H1 (cell line): ENCODE measurements at regions not wholly inside any gene's neighbourhood (a gene's known extent, or its start where the extent isn't known, plus 50 kb on each side); places are given as distances from the start of the nearest gene placed in this dataset.

Source experiments
- CTCF ChIA-PET: fragments of 300-600 bp; sonication (Branson Sonifier 250); formaldehyde crosslinking; loops from one replicate; lab custom pipeline; 2021; ENCODE audit not compliant: partially characterized antibody; lab: Charles Lee
- POLR2A ChIA-PET: fragments of 300-600 bp; sonication (Branson Sonifier 250); formaldehyde crosslinking; loops from one replicate; lab custom pipeline; 2021; ENCODE audit warnings: inconsistent platforms; ENCODE audit not compliant: partially characterized antibody; lab: Charles Lee
- DNase-seq, 2 experiments: peaks; one replicate each; pipeline versions ENCODE4 v3.0.0 to v3.0.0-alpha.2; 2010 to 2022; ENCODE audit warnings: low spot score in 2 of 2, low read depth in 1 of 2, mixed read lengths in 1 of 2
- FAIRE-seq: peaks from 2 replicates; lab custom pipeline; 2011; peaks lifted over from hg19 to GRCh38; lab: Jason Lieb, UNC
- H2AFZ ChIP-seq: 2 replicates; pipeline ENCODE4 v1.8.1; 2012; ENCODE audit warnings: low read length, inconsistent platforms
- H2AK5ac ChIP-seq: 2 replicates; pipeline ENCODE4 v1.6.1; 2013; ENCODE audit warnings: low read depth, low read length
- H2BK120ac ChIP-seq: replicated peaks from 2 replicates; pipeline ENCODE3; 2013; ENCODE audit warnings: low read depth, low read length, inconsistent platforms
- H2BK12ac ChIP-seq: 2 replicates; pipeline ENCODE4 v1.6.1; 2013; ENCODE audit warnings: low read depth, low read length
- H2BK15ac ChIP-seq: 2 replicates; pipeline ENCODE4 v1.6.1; 2013; ENCODE audit warnings: low read length
- H2BK20ac ChIP-seq: 2 replicates; pipeline ENCODE4 v1.6.1; 2013; ENCODE audit warnings: low read length
- H2BK5ac ChIP-seq: 2 replicates; pipeline ENCODE4 v1.6.1; 2013; ENCODE audit warnings: low read depth, low read length
- H3K14ac ChIP-seq: 2 replicates; pipeline ENCODE4 v1.6.1; 2013; ENCODE audit warnings: inconsistent platforms; ENCODE audit not compliant: insufficient read length
- H3K18ac ChIP-seq: 2 replicates; pipeline ENCODE4 v1.6.1; 2013; ENCODE audit warnings: low read length; ENCODE audit errors: extremely low read depth
- H3K23ac ChIP-seq: 2 replicates; pipeline ENCODE4 v1.6.1; 2013; ENCODE audit warnings: inconsistent platforms; ENCODE audit not compliant: insufficient read length
- H3K23me2 ChIP-seq: 2 replicates; pipeline ENCODE4 v1.6.1; 2013; ENCODE audit warnings: low read depth, low read length
- H3K27ac ChIP-seq: 2 replicates; pipeline ENCODE4 v1.6.1; 2011; ENCODE audit warnings: low read depth, low read length, inconsistent platforms
- H3K27me3 ChIP-seq, 4 experiments: replicated peaks in 1 of 4; 1 replicate in 1 of 4; 2 replicates in 3 of 4; pipeline versions ENCODE4 v1.6.1 to v1.8.1; 2011 to 2013; ENCODE audit warnings: low read length in 3 of 4, mild to moderate bottlenecking in 3 of 4, inconsistent platforms in 2 of 4, mixed read lengths in 2 of 4, moderate library complexity in 1 of 4; ENCODE audit not compliant: control insufficient read depth in 3 of 4, insufficient read depth in 3 of 4; ENCODE audit errors: extremely low read depth in 1 of 4
- H3K36me3 ChIP-seq, 4 experiments: 2 replicates each; pipeline versions ENCODE4 v1.6.1 to v1.8.1; 2011 to 2013; ENCODE audit warnings: mild to moderate bottlenecking in 4 of 4, low read length in 3 of 4, moderate library complexity in 2 of 4, control low read depth in 1 of 4, inconsistent platforms in 1 of 4; ENCODE audit not compliant: insufficient read depth in 4 of 4, control insufficient read depth in 2 of 4
- H3K4ac ChIP-seq: replicated peaks from 2 replicates; pipeline ENCODE3; 2013; ENCODE audit warnings: low read length, low read depth, mixed read lengths, inconsistent platforms; ENCODE audit not compliant: insufficient read length
- H3K4me1 ChIP-seq, 4 experiments: replicated peaks in 1 of 4; 1 replicate in 1 of 4; 2 replicates in 3 of 4; pipeline versions ENCODE4 v1.6.1 to v1.8.1; 2011 to 2013; ENCODE audit warnings: low read length in 3 of 4, inconsistent platforms in 2 of 4, mixed read lengths in 1 of 4; ENCODE audit not compliant: insufficient read depth in 4 of 4, control insufficient read depth in 3 of 4
- H3K4me2 ChIP-seq, 2 experiments: 2 replicates each; pipeline versions ENCODE4 v1.6.1 to v1.8.1; 2011 to 2013; ENCODE audit warnings: low read depth in 2 of 2, low read length in 2 of 2, control low read depth in 1 of 2, inconsistent platforms in 1 of 2, mild to moderate bottlenecking in 1 of 2; ENCODE audit not compliant: insufficient read depth in 1 of 2
- H3K4me3 ChIP-seq, 4 experiments: fragments of 200-600, 300-600 bp in 1 of 4; sonication (generic), shearing (Covaris generic), sonication (Bioruptor Twin) in 1 of 4; 2 replicates each; pipeline versions ENCODE4 v1.5.1 to v1.8.1; 2011 to 2016; ENCODE audit warnings: low read length in 4 of 4, low read depth in 3 of 4, control low read depth in 2 of 4, inconsistent platforms in 2 of 4, mild to moderate bottlenecking in 2 of 4, mixed read lengths in 1 of 4, moderate library complexity in 1 of 4; ENCODE audit not compliant: insufficient read depth in 2 of 4; ENCODE audit errors: extremely low read depth in 1 of 4
- H3K56ac ChIP-seq: replicated peaks from 2 replicates; pipeline ENCODE3; 2013; ENCODE audit warnings: low read depth, mild to moderate bottlenecking, mixed read lengths, low read length, inconsistent platforms; ENCODE audit not compliant: insufficient read length
- H3K79me1 ChIP-seq: 2 replicates; pipeline ENCODE4 v1.6.1; 2013; ENCODE audit warnings: low read depth, low read length, control low read depth
- H3K79me2 ChIP-seq, 2 experiments: 2 replicates each; pipeline versions ENCODE4 v1.6.1 to v1.8.1; 2012 to 2013; ENCODE audit warnings: low read length in 2 of 2, mild to moderate bottlenecking in 2 of 2, inconsistent platforms in 1 of 2; ENCODE audit not compliant: insufficient read depth in 2 of 2, control insufficient read depth in 1 of 2
- H3K9ac ChIP-seq, 4 experiments: replicated peaks in 1 of 4; 1 replicate in 1 of 4; 2 replicates in 3 of 4; pipeline versions ENCODE4 v1.6.1 to v1.8.1; 2011 to 2013; ENCODE audit warnings: low read depth in 3 of 4, low read length in 3 of 4, control low read depth in 2 of 4, mild to moderate bottlenecking in 2 of 4, moderate library complexity in 2 of 4, inconsistent platforms in 1 of 4; ENCODE audit errors: extremely low read depth in 1 of 4
- H3K9me3 ChIP-seq, 2 experiments: 2 replicates each; pipeline versions ENCODE4 v1.6.1 to v1.8.1; 2012 to 2013; ENCODE audit warnings: mild to moderate bottlenecking in 2 of 2, moderate library complexity in 2 of 2, control low read depth in 1 of 2, inconsistent platforms in 1 of 2, low read depth in 1 of 2, low read length in 1 of 2, mixed read lengths in 1 of 2; ENCODE audit not compliant: insufficient read depth in 2 of 2
- H4K20me1 ChIP-seq, 2 experiments: replicated peaks in 1 of 2; 2 replicates each; pipeline versions ENCODE3 to v1.8.1; 2011 to 2013; ENCODE audit warnings: inconsistent platforms in 2 of 2, low read length in 2 of 2, mild to moderate bottlenecking in 1 of 2; ENCODE audit not compliant: insufficient read depth in 2 of 2, control insufficient read depth in 1 of 2
- H4K5ac ChIP-seq: 2 replicates; pipeline ENCODE4 v1.6.1; 2013; ENCODE audit warnings: low read length, low read depth, mixed read lengths, inconsistent platforms; ENCODE audit not compliant: insufficient read length
- H4K8ac ChIP-seq: 2 replicates; pipeline ENCODE4 v1.8.0; 2013; ENCODE audit warnings: mild to moderate bottlenecking, moderate library complexity, low read length, inconsistent platforms; ENCODE audit not compliant: insufficient read depth; ENCODE audit errors: extremely low read depth
- H4K91ac ChIP-seq: replicated peaks from 2 replicates; pipeline ENCODE3; 2013; ENCODE audit warnings: low read length, mixed read lengths, inconsistent platforms; ENCODE audit not compliant: insufficient read length
- BACH1 ChIP-seq: IDR thresholded peaks from 2 replicates; pipeline ENCODE4 v1.6.1; 2012; ENCODE audit warnings: low read length, improper control_type of control experiment
- BCL11A ChIP-seq, 2 experiments: IDR thresholded peaks; one replicate each; pipeline ENCODE4 v1.6.1; 2011; ENCODE audit warnings: low read depth in 2 of 2, low read length in 2 of 2, mild to moderate bottlenecking in 2 of 2
- BRCA1 ChIP-seq: IDR thresholded peaks from 2 replicates; pipeline ENCODE4 v1.6.1; 2012; ENCODE audit warnings: low read depth, low read length, improper control_type of control experiment
- CBX8 ChIP-seq: fragments of 300-800, 300-1000 bp; sonication (generic); IDR thresholded peaks from 2 replicates; pipeline ENCODE4 v1.7.1; 2016; ENCODE audit warnings: low read depth, low read length, borderline replicate concordance
- CHD1 ChIP-seq: IDR thresholded peaks from 2 replicates; pipeline ENCODE4 v1.6.1; 2012; ENCODE audit warnings: low read depth, low read length, improper control_type of control experiment
- JUND ChIP-seq: IDR thresholded peaks from 2 replicates; pipeline ENCODE4 v1.6.1; 2011; ENCODE audit warnings: mild to moderate bottlenecking, improper control_type of control experiment, low read length
- MAFK ChIP-seq: IDR thresholded peaks from 2 replicates; pipeline ENCODE4 v1.6.1; 2012; ENCODE audit warnings: low read depth, mild to moderate bottlenecking, improper control_type of control experiment, low read length
- NANOG ChIP-seq: IDR thresholded peaks from 2 replicates; pipeline ENCODE4 v1.6.1; 2011; ENCODE audit warnings: low read length, low read depth, mild to moderate bottlenecking, inconsistent platforms; ENCODE audit not compliant: insufficient read depth, poor library complexity, severe bottlenecking
- NRF1 ChIP-seq: IDR thresholded peaks from 2 replicates; pipeline ENCODE4 v1.6.1; 2011; ENCODE audit warnings: mild to moderate bottlenecking, low read depth, low read length, improper control_type of control experiment
- POU5F1 ChIP-seq: IDR thresholded peaks from 2 replicates; pipeline ENCODE4 v1.6.1; 2011; ENCODE audit warnings: low read depth, mild to moderate bottlenecking, low read length, moderate library complexity
- SIRT6 ChIP-seq: IDR thresholded peaks from one replicate; pipeline ENCODE4 v1.7.1; 2012; ENCODE audit warnings: low read length, inconsistent platforms
- SIX5 ChIP-seq: IDR thresholded peaks from 2 replicates; pipeline ENCODE4 v1.6.1; 2011; ENCODE audit warnings: mild to moderate bottlenecking, low read depth, low read length
- SP2 ChIP-seq: IDR thresholded peaks from 2 replicates; pipeline ENCODE4 v1.6.1; 2012; ENCODE audit warnings: mild to moderate bottlenecking, low read length, inconsistent platforms
- TBP ChIP-seq: IDR thresholded peaks from 2 replicates; pipeline ENCODE4 v1.6.1; 2011; ENCODE audit warnings: low read depth, low read length, improper control_type of control experiment
- WGBS, 2 experiments: shearing (Covaris generic) in 1 of 2; methylation state at CpG; one replicate each; pipeline versions ENCODE4 v1.1.6 to v1.1.7; 2013 to 2015; ENCODE audit warnings: low lambda C conversion rate in 2 of 2, mixed read lengths in 2 of 2, inconsistent platforms in 1 of 2, low coverage in 1 of 2, missing lambda C conversion rate in 1 of 2; ENCODE audit not compliant: insufficient replicate concordance in 2 of 2, insufficient coverage in 1 of 2, insufficient read length in 1 of 2; ENCODE audit errors: extremely low coverage in 1 of 2, missing lambda C conversion rate in 1 of 2; 5-methylcytosine and 5-hydroxymethylcytosine counted together
- TF ChIP-seq, protein P1 (sequence below): IDR thresholded peaks from 2 replicates; pipeline ENCODE4 v1.6.1; 2011; ENCODE audit warnings: low read length, improper control_type of control experiment

- H4K20me1 ChIP-seq: no peaks in the 10 kb centered on the region
- no peak overlapping the region for H3K23ac ChIP-seq
- no peak overlapping the region for H2BK120ac ChIP-seq
- no peak overlapping the region for H4K91ac ChIP-seq
- H3K56ac ChIP-seq: no peak overlapping the region
- no peak overlapping the region for H3K27ac ChIP-seq
- H2BK15ac ChIP-seq: no peak overlapping the region
- H4K5ac ChIP-seq: no peak overlapping the region
- 84% methylated on average over 3 of the region's 3 CpGs; no CpG with 5 or more reads in 1 of the 2 experiments for WGBS, 2 experiments
- H4K8ac ChIP-seq: no peak overlapping the region
- no peak overlapping the region for H2BK12ac ChIP-seq
- no peaks in the 10 kb centered on the region for H3K4me1 ChIP-seq
- DNase-seq (no peak), FAIRE-seq (no peak)
- H2BK5ac ChIP-seq: no peak overlapping the region
- no peak overlapping the region for H2AFZ ChIP-seq
- H3K23me2 ChIP-seq: no peaks in the 10 kb centered on the region
- no peak overlapping the region for H2BK20ac ChIP-seq
- no peak overlapping the region for H3K4me2 ChIP-seq
- no peak overlapping the region for H3K18ac ChIP-seq
- H3K9me3 ChIP-seq: no peaks in the 10 kb centered on the region
- H3K27me3 ChIP-seq: no peaks in the 10 kb centered on the region
- no peaks in the 10 kb centered on the region for H3K79me1 ChIP-seq
- H3K14ac ChIP-seq: no peak overlapping the region
- CTCF ChIA-PET: interaction anchor here (0.7 kb wide), 2 partner anchors 11 to 343 kb away, joined by 3 to 4 read pairs; no protein-coding TSS in a partner anchor
- no peak overlapping the region for H2AK5ac ChIP-seq
- H3K9ac ChIP-seq: no peak overlapping the region
- H3K36me3 ChIP-seq: no peaks in the 10 kb centered on the region
- no peaks in the 10 kb centered on the region for H3K79me2 ChIP-seq
- no peak for TF ChIP-seq NRF1
- TF ChIP-seq TBP: no peak
- no peak for TF ChIP-seq CHD1
- TF ChIP-seq BCL11A (IDR thresholded peaks at IDR 0.05; ENCODE audit: low read depth in 2 of 2, low read length in 2 of 2): no peak
- no peak for TF ChIP-seq SP2
- no peak for TF ChIP-seq NANOG
- no peak for TF ChIP-seq CBX8
- TF ChIP-seq MAFK: no peak
- TF ChIP-seq SIX5: no peak
- TF ChIP-seq JUND: no peak
- no peak for TF ChIP-seq BRCA1
- TF ChIP-seq BACH1: no peak
- TF ChIP-seq POU5F1: no peak
- TF ChIP-seq SIRT6: no peak
- TF ChIP-seq, protein P1, sequence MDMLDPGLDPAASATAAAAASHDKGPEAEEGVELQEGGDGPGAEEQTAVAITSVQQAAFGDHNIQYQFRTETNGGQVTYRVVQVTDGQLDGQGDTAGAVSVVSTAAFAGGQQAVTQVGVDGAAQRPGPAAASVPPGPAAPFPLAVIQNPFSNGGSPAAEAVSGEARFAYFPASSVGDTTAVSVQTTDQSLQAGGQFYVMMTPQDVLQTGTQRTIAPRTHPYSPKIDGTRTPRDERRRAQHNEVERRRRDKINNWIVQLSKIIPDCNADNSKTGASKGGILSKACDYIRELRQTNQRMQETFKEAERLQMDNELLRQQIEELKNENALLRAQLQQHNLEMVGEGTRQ: no peak
- TF ChIP-seq, all 59 proteins: peak for 0
- H3K4me3 ChIP-seq: no peak overlapping the region
- H3K4ac ChIP-seq: no peak overlapping the region
- POLR2A ChIA-PET: no interaction called here
These were observed 526.3 kb upstream of the DAB2 start for GRCh38 chr5:39951070-39951469.
